Right lobe of liver (tissue), 6 donors: ENCODE measurements at regions not wholly inside any gene's neighbourhood (a gene's known extent, or its start where the extent isn't known, plus 50 kb on each side); places are given as distances from the start of the nearest gene placed in this dataset.

Experiments used
- ATAC-seq, 4 donors: fragments of 200-7000 bp; cut with Tn5 transposase; one replicate each; pipeline ENCODE4 v1.9.1; 2020; ENCODE audit warnings: mild to moderate bottlenecking in 4 of 4, moderate library complexity in 4 of 4
- DNase-seq, 3 donors: peaks; one replicate each; pipeline ENCODE4 v3.0.0-alpha.2; 2020
- H3K27ac ChIP-seq, 3 donors: fragments of 200-600 bp; one replicate each; pipeline ENCODE4 v1.8.0; 2022
- H3K27me3 ChIP-seq, 2 donors: fragments of 200-600 bp; one replicate each; pipeline ENCODE4 v1.8.0; 2022
- H3K36me3 ChIP-seq, 4 donors: fragments of 200-600 bp; sonication (generic) in 1 of 4; one replicate each; pipeline versions ENCODE4 v1.5.1 to v1.8.0; 2017 to 2022; ENCODE audit warnings: control low read depth in 1 of 4
- H3K4me1 ChIP-seq, 4 donors: fragments of 200-600 bp; sonication (generic) in 1 of 4; one replicate each; pipeline versions ENCODE4 v1.5.1 to v1.8.0; 2017 to 2022; ENCODE audit warnings: control low read depth in 1 of 4
- H3K4me3 ChIP-seq, 3 donors: fragments of 200-600 bp; one replicate each; pipeline ENCODE4 v1.8.0; 2022
- H3K9me3 ChIP-seq, 4 donors: fragments of 200-600 bp; sonication (generic) in 1 of 4; one replicate each; pipeline versions ENCODE4 v1.5.1 to v1.8.0; 2017 to 2022; ENCODE audit warnings: control low read depth in 1 of 4
- CTCF ChIP-seq, 4 donors: fragments of 200-600 bp in 3 of 4; fragments of 450-650 bp in 1 of 4; IDR thresholded peaks; one replicate each; pipeline versions ENCODE4 v1.5.1 to v1.8.0; 2016 to 2022; ENCODE audit warnings: antibody characterized with exemption in 4 of 4, mild to moderate bottlenecking in 2 of 4
- POLR2A ChIP-seq: fragments of 450-650 bp; IDR thresholded peaks from one replicate; pipeline ENCODE4 v1.6.1; 2017; ENCODE audit warnings: antibody characterized with exemption, mild to moderate bottlenecking
- WGBS: methylation state at CpG from one replicate; pipeline ENCODE4 v1.1.6; 2018; ENCODE audit warnings: low coverage, low lambda C conversion rate; ENCODE audit not compliant: insufficient coverage; ENCODE audit errors: missing lambda C conversion rate; 5-methylcytosine and 5-hydroxymethylcytosine counted together
- intact Hi-C, 2 donors: fragments of 100-400 bp; cut with DNase I; formaldehyde crosslinking; loops; one replicate each; pipeline versions ENCODE4 v1.11.2 to v1.14.1; 2022
- donor health status: DM: no; HTN: yes; CAD: no.
- donor health status: DM: no; HTN: no; CAD: no.
- donor health status: DM: no; HTN: no; CAD: no.
- donor health status: DM: no; HTN: yes; CAD: no.
- donor health status: DM: no; HTN: yes; CAD: no.

- Histone ChIP-seq H3K27ac (no peak overlapping the region), H3K4me1 (no peaks in the 10 kb centered on the region), H3K4me3 (no peak overlapping the region), H3K9me3 (no peaks in the 10 kb centered on the region), H3K27me3 (no peaks in the 10 kb centered on the region), H3K36me3 (no peaks in the 10 kb centered on the region)
- TF ChIP-seq POLR2A (no peak), CTCF (IDR thresholded peaks at IDR 0.05) (no peak)
- intact Hi-C loops: no loop called here
- DNase-seq (no peak), ATAC-seq (no peak)
- 64% methylated on average over 6 of the region's 6 CpGs for WGBS
Measured at GRCh38 chr1:244113532-244114320, 62.6 kb downstream of the ZBTB18 start.

GRCh38 chr1:244114892-244115291 is 63.8 kb downstream of the ZBTB18 start:
- intact Hi-C loops: no loop called here
- ATAC-seq (peak in 3 of 4 donors; percentile 23 to 57 (median 42)), DNase-seq (no peak)
- H3K27me3 ChIP-seq: no peaks in the 10 kb centered on the region
- no peak overlapping the region for H3K27ac ChIP-seq
- no peaks in the 10 kb centered on the region for H3K9me3 ChIP-seq
- no peaks in the 10 kb centered on the region for H3K4me1 ChIP-seq
- no peaks in the 10 kb centered on the region for H3K36me3 ChIP-seq
- H3K4me3 ChIP-seq: no peak overlapping the region
- WGBS: 33% methylated on average over 4 of the region's 4 CpGs
- TF ChIP-seq POLR2A: no peak
- no peak for TF ChIP-seq CTCF (IDR thresholded peaks at IDR 0.05)

GRCh38 chr1:244116946-244117345 is 65.9 kb downstream of the ZBTB18 start:
- intact Hi-C loops: no loop called here

GRCh38 chr1:244118109-244118761 is 67.2 kb downstream of the ZBTB18 start:
- DNase-seq (no peak), ATAC-seq (peak; percentile 64 to 80 (median 78))
- H3K9me3 ChIP-seq: no peaks in the 10 kb centered on the region
- WGBS: 39% methylated on average over 15 of the region's 16 CpGs
- H3K36me3 ChIP-seq: no peaks in the 10 kb centered on the region
- no peak overlapping the region for H3K4me3 ChIP-seq
- intact Hi-C loops: no loop called here
- H3K27ac ChIP-seq: no peak overlapping the region
- H3K4me1 ChIP-seq: no peaks in the 10 kb centered on the region
- H3K27me3 ChIP-seq: no peaks in the 10 kb centered on the region
- no peak for TF ChIP-seq POLR2A
- TF ChIP-seq CTCF (IDR thresholded peaks at IDR 0.05): no peak

More at GRCh38 chr1:244116946-244117345, 65.9 kb downstream of the ZBTB18 start:
- 83% methylated on average over 3 of the region's 3 CpGs for WGBS
- H3K27me3 ChIP-seq: no peaks in the 10 kb centered on the region
- no peaks in the 10 kb centered on the region for H3K4me1 ChIP-seq
- ATAC-seq: no peak
- TF ChIP-seq CTCF (IDR thresholded peaks at IDR 0.05): no peak
- no peak for TF ChIP-seq POLR2A
- no peak for DNase-seq
- no peak overlapping the region for H3K27ac ChIP-seq
- H3K36me3 ChIP-seq: no peaks in the 10 kb centered on the region
- no peak overlapping the region for H3K4me3 ChIP-seq
- no peaks in the 10 kb centered on the region for H3K9me3 ChIP-seq
